ENCODE measurements at regions not wholly inside any gene's neighbourhood (a gene's known extent, or its start where the extent isn't known, plus 50 kb on each side); places are given as distances from the start of the nearest gene placed in this dataset.

- no peak for DNase-seq (ENCODE audit: low read depth)
Measured at GRCh38 chr16:82497139-82497538, 129.6 kb upstream of the CDH13 start.

DNA sequence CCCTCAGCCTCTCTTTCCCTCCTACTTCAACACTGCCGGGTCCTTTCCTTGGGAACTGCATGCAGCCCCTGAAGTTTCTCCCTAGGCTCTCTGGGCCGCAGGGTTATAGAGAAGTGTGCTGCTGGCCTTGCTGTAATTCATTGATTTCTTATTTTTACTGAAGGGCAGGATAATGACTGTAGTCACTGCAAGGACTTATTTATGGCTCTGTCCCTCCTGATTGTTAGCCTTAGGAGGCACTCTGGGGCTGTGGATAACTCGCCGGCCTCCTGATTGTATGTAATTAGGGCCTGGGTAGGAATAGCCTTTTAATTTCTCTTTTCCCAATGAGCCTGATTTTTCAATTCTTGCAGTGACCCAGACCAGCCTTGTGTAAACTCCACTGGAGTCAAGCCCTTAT, 138.3 kb upstream of the CDH13 start:
- no peak for DNase-seq (ENCODE audit: low read depth)

DNA sequence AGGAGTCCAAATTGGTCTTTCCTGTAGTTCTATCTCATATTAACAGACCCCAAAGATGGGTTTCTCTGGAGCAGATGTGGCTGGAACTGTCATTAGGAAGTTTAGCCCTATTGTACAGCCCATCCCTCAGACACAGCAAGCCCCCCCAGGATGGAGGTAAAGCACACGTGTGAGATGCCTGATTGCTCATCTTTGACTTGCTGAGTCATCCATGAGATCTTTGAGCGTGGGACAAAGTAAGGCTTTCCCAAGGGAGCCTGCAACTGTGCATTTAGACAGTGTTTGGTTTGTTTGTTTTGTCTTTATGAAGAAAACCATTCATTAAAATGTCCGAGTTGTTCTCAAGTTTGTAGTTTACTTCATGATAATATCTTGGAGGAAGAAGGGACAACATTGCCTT, 145.3 kb upstream of the CDH13 start:
- no peak for DNase-seq (ENCODE audit: low read depth)

- no peak for DNase-seq (ENCODE audit: low read depth)
Measured at GRCh38 chr16:82476786-82477185, 150.0 kb upstream of the CDH13 start.

DNA sequence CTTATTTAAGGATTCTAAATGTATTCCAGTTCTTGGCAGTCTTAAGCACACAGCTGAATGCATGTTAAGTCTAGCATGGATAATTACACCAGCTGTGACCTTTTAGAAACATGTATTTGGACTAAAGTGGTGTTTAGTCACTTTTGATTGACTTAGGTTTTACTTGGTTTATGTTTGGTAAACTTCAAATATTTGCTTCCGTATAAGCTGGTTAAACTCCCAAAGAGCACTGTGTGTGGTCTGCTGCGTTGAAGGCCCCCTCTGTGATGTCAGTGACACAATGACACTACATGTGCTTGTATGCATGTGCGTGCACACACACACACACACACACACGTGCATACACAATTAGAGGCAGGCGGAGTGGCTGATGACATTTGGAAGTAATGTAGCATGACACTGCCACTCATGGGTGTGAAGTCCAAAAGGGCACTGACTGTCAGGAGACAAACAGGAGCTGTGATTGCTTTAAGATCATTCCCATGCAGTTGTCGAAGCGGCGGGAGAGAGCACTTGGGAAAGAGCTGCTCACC, 156.1 kb upstream of the CDH13 start:
- no peak for DNase-seq (ENCODE audit: low read depth)

DNA sequence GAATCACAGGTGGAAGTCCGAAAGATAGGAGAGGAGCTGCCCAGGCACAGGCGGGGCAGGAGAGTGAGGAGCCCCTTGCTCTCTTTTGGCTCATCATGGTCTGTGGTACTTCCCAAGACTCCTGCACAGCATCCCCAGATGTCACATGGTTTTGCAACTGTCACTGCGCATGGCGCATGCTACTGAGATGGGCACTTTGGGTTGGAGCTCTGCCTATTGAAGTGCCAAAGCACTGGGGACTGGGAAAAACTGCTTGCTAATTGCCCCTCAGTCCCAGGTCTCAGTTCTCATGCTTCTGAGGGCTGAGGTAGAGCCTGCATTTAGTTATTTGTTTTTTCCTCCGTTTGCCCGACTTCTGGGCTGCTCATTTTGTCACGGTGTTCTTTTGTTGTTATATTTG, 156.8 kb upstream of the CDH13 start:
- no peak for DNase-seq (ENCODE audit: low read depth)

DNA sequence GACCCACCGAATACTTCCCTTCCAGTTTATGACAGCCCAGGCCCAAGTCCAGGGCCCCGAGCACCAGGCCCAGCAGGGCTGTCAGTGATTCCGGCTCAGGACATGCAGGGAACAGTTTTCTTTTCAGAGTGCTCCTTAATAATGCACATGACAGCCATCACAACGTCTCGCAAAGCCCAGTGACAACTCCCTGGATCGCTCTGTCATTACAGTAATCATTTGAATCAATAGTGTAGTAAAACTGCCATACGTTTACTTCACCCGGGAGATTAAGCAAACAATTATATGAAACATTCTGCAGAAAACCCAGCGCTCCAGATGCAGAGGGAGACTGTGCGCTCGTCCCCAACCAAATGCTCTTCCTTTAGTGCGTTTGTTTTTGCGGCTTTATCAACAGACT, 162.6 kb upstream of the CDH13 start:
- no peak for DNase-seq (ENCODE audit: low read depth)

DNA sequence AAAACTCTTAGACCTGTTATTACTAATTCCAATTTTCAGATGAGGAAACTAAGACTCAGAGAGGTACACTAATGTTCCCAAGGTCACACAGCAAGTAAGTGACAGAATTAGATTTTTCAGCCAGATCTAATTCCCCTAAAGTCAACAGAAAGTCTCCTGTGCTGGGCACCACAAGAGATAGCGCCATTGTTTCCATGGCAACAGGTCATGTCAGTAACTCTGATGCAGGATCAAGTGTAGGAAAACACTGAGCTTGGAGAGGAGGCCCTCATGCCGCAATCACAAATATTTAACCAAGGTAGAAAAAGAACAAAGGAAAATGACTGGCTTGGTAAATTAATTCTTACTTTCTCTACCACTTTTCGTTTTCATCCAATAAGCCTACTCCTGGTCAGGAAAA, 166.0 kb upstream of the CDH13 start:
- DNase-seq (ENCODE audit: low read depth), result no peak

GRCh38 chr16:82459580-82460256, 167.1 kb upstream of the CDH13 start:
- no peak for DNase-seq (ENCODE audit: low read depth)

GRCh38 chr16:82456683-82457082, 170.1 kb upstream of the CDH13 start:
- DNase-seq (ENCODE audit: low read depth), result no peak

DNA sequence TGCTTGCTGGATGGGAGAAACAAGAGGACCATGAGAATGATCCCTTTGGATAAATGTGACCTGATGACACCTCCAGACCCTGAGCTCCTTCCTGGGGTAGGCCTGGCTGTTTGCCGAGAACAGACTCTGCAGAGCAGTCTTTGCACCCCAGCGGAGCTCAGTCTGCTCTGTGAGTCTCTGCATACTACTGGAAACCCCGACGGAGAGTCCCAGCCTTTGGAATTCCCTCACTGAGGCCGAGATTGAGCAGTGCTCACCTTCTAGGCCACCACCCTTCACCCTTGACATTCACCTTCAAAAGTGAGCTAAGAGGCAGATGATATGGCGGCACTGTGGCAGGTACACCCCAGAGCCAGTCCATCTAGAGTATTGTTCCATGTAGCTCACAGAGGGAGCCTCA, 172.2 kb upstream of the CDH13 start:
- DNase-seq (ENCODE audit: low read depth), result no peak

DNA sequence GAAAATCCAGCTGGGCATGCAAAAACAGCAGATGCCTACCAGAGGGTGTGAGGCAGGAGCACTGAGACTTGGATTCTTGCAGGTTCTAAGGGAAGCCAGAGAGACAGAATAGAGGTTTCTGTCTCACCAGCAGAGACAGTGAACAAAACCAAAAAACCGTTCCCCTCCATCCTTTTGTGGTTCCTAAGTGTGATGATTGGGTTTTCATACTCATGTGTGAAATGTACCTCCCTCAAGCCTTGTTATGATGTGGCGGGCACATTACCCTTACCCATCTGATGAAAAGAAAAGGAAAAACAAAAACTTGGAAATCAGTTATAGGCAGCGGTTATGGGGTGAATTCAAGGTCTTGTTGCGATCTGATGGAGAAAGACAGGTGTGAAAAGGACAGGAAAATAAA, 172.6 kb upstream of the CDH13 start:
- no peak for DNase-seq (ENCODE audit: low read depth)

DNA sequence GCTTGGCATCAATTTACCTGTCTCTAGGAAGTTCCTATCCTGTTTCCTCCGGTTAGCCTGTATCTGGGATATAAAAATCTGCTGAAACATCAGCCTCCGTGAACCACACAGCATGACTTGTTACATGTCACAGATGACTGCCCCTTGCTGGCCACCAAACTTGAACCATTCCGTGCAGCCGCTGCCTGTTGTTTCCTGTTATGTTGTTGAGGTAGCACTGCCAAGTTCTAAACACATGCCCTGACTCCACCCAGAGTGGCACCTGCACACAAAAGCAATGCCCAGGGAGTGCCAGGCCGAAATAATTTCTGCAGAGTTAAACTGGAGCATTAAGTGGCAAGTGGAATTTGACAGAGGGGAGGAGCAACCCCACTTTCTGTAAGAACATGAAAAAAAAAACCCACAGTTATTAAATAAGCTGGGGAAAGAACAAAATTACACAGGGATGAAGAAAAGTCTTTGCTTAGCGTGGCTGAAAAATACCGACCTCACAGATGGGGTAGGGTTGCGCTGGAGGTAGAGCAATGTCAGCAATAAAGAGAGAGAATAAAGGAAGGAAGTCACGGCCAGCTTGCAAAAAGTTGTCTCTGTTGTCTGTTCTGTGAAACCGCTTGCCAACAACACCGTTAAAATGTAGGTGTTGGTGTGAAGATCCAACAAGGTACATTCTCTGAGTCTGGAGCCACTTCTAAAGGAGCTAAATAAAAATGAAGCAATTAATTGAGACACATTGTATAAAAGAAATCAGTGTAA, 174.6 kb upstream of the CDH13 start:
- no peak for DNase-seq (ENCODE audit: low read depth)

GRCh38 chr16:82451449-82451848, 175.3 kb upstream of the CDH13 start:
- no peak for DNase-seq (ENCODE audit: low read depth)

- DNase-seq (ENCODE audit: low read depth), result no peak
Measured at GRCh38 chr16:82440336-82440735, 186.4 kb upstream of the CDH13 start.

GRCh38 chr16:82439678-82440293, 187.0 kb upstream of the CDH13 start:
- no peak for DNase-seq (ENCODE audit: low read depth)

- no peak for DNase-seq (ENCODE audit: low read depth)
Measured at GRCh38 chr16:82433042-82433441, 193.7 kb upstream of the CDH13 start.

DNA sequence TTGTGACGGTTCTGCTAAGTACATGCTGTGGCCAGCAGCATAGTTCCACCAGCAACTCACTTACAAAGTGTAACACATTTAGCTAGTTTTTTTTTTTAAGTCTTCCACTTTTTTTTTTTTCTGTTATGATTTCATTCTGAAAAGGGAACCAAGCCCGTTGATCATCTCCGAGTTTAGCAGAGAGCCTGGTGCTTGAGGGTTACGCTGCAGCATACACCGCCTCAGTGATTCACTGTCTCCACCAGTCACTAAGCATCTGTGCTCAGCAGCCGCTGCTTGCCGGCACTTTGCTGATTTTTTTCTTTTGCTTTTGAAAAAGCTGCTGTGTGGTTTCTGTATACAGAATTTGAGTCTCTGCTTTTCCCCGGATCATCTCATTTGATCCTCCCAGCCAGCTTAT, 194.5 kb upstream of the CDH13 start:
- no peak for DNase-seq (ENCODE audit: low read depth)

GRCh38 chr16:82425661-82426060, 201.1 kb upstream of the CDH13 start:
- no peak for DNase-seq (ENCODE audit: low read depth)

GRCh38 chr16:82421851-82422250, 204.9 kb upstream of the CDH13 start:
- no peak for DNase-seq (ENCODE audit: low read depth)

- DNase-seq (ENCODE audit: low read depth), result no peak
Measured at GRCh38 chr16:82419332-82419731, 207.4 kb upstream of the CDH13 start.

GRCh38 chr16:82414476-82414875, 212.3 kb upstream of the CDH13 start:
- DNase-seq (ENCODE audit: low read depth), result no peak

GRCh38 chr16:82412770-82413169, 214.0 kb upstream of the CDH13 start:
- no peak for DNase-seq (ENCODE audit: low read depth)
